GM19463 (cell line): ENCODE measurements at regions not wholly inside any gene's neighbourhood (a gene's known extent, or its start where the extent isn't known, plus 50 kb on each side); places are given as distances from the start of the nearest gene placed in this dataset.

Source experiments
- ATAC-seq: cut with Tn5 transposase; IDR thresholded peaks from one replicate; pipeline ENCODE4 v1.9.1; 2021; ENCODE audit warnings: mild to moderate bottlenecking, moderate library complexity; ENCODE audit not compliant: unreplicated experiment

DNA sequence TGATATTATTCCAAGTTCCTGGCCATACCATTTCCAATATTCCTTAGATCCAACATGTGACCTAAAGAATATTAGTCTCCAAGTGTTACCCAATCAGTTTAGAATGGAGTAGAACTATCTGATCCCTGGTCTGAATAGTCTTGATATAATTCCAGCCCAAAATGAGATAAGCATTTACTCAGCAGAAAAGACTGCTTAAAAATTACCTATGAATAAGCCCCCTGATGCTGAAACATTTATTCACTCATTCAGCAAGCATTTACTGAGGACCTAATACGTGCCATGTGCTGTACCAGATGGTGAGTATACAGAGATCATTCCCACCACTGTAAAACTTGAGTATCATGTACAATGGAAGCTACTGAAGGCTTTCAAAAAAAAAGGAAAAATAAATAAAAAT lies 157.0 kb downstream of the FAM114A2 start:
- no peak for ATAC-seq

DNA sequence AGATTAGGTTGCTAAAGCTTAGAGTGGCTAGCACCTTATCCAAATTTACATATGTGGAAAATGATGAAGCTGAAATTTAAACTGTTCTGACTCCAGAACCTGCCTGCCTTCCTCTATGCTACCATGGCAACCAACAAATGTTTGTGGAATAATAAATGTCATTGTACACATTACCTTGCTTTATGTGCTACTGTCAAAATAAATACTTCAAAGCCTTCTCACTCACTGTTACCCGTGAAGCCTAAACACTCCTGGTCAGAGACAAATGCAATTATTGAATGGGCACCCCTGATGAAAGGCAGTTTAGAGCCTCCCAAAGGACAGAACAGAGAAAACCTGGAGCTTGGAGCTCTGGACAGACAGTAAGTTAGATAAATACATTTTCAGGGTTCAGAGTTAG lies 158.6 kb downstream of the FAM114A2 start:
- ATAC-seq: no peak

DNA sequence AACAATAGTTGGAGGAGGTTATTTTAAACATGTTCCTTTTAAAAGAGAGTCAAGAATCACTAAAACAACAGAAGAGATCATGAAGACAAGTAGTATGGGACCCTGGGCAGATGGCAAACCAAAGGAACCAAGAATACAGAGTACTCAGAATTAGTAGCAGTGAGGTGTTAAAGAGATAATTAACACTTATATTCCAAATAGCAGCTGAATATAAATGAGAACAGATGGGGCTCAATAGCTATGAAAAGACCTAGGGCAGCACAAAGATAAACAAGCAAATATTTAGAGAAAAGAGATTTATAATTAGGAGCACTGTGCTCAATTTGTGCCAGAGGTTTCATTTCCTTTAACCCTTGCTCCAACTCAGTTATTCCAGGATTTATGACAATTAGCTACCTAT lies 159.1 kb downstream of the FAM114A2 start:
- no peak for ATAC-seq

DNA sequence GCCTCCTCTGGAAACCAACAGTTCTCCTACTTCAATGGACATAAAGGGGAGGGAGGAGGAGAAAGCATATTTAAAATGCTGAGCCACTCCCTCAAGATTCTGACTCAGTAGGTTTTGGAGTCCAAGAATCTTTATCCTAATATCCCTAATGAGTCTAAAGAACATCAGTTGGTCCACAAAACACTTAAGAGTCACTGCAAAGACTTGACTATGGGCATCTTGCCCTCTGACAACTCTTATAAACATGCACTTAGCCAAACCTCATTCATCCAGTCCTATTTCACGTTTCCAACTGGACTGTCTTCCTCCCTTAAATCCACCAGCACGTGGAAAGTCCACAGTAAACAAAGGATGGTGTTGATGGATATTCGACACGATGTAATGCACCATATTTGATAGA lies 172.5 kb downstream of the FAM114A2 start:
- no peak for ATAC-seq

DNA sequence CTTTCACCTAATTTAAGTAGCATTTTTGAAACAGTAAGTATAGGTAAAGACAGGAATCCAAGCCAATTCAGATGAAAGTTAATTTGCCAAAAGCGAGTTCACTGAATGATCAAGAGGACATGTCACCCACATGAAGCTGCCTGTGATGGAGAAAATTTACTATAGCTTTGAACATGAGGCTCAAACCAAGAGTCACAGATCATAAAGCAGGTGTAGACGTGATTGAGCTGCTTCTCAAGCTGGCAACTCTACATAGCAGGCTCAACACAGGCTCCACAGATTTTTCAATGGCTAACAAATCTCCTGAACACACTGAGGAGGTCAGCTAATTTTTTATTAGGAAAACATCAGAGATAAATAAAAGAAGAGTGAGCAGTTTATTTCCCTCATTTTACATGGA lies 173.7 kb downstream of the FAM114A2 start:
- ATAC-seq: no peak

DNA sequence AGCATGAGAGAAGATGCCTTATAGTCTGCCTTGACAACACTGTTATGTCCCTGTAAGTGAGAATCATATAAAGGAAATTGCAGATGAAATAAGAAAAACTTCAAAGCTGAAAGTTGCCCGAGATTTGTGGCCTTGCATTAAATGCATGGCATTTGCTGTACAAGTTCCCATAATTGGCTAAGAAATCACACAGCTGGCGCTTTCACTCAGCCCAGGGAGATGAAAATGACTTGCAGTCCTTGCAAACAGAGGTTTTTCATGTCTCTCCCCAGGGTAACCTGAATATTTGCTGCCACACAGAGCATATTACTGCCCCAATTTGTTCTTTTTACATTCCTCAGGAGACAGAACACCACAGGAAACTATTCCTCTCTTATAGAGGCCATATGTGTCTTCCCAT lies 174.8 kb downstream of the FAM114A2 start:
- ATAC-seq: no peak
